IMR-90 (cell line): ENCODE measurements at regions not wholly inside any gene's neighbourhood (a gene's known extent, or its start where the extent isn't known, plus 50 kb on each side); places are given as distances from the start of the nearest gene placed in this dataset.

ENCODE experiments used
- ATAC-seq: fragments of 200-7000 bp; cut with Tn5 transposase; 2 replicates; pipeline ENCODE4 v1.9.1; 2020; ENCODE audit warnings: low read depth, mild to moderate bottlenecking, moderate library complexity
- BruUV-seq: library from RNA; stranded (reverse); fragments of 400-500 nt; replicated peaks from 2 replicates; lab custom pipeline; 2021; lab: Mats Ljungman, UMichigan
- CTCF ChIA-PET: fragments of 300-600 bp; formaldehyde crosslinking; extraction: SDS; loops from one replicate; lab custom pipeline; 2021; ENCODE audit warnings: antibody characterized with exemption; lab: Yijun Ruan, JAX
- POLR2A ChIA-PET: fragments of 300-600 bp; sonication (Branson Sonifier 250); formaldehyde crosslinking; loops from one replicate; lab custom pipeline; 2022; ENCODE audit warnings: antibody characterized with exemption; ENCODE audit not compliant: unreplicated experiment; lab: Charles Lee
- DNase-seq: peaks from one replicate; pipeline ENCODE4 v3.0.0; 2013
- H2AFZ ChIP-seq: replicated peaks from 2 replicates; pipeline ENCODE3; 2013; ENCODE audit warnings: low read length, mild to moderate bottlenecking; ENCODE audit not compliant: poor library complexity
- H2AK5ac ChIP-seq: 2 replicates; pipeline ENCODE4 v1.6.1; 2013; ENCODE audit warnings: low read depth, low read length, inconsistent platforms
- H2AK9ac ChIP-seq: replicated peaks from 2 replicates; pipeline ENCODE3; 2013; ENCODE audit warnings: mild to moderate bottlenecking, low read depth, low read length, moderate library complexity; ENCODE audit not compliant: poor library complexity
- H2BK120ac ChIP-seq: 2 replicates; pipeline ENCODE4 v1.6.1; 2013; ENCODE audit warnings: low read depth, low read length, inconsistent platforms
- H2BK15ac ChIP-seq: 3 replicates; pipeline ENCODE4 v1.6.1; 2013; ENCODE audit warnings: low read depth, low read length, inconsistent platforms
- H2BK20ac ChIP-seq: 2 replicates; pipeline ENCODE4 v1.6.1; 2013; ENCODE audit warnings: low read depth, mild to moderate bottlenecking, inconsistent platforms, low read length, moderate library complexity
- H2BK5ac ChIP-seq: 2 replicates; pipeline ENCODE4 v1.6.1; 2013; ENCODE audit warnings: mild to moderate bottlenecking, low read depth, low read length, inconsistent platforms; ENCODE audit not compliant: poor library complexity, severe bottlenecking
- H3K14ac ChIP-seq: replicated peaks from 2 replicates; pipeline ENCODE4 v1.6.1; 2013; ENCODE audit warnings: low read depth, low read length, inconsistent platforms
- H3K18ac ChIP-seq: 2 replicates; pipeline ENCODE4 v1.6.1; 2013; ENCODE audit warnings: low read depth, low read length, control low read depth
- H3K23ac ChIP-seq: 2 replicates; pipeline ENCODE4 v1.6.1; 2013; ENCODE audit warnings: low read depth, low read length, inconsistent platforms
- H3K27ac ChIP-seq: 2 replicates; pipeline ENCODE4 v1.5.1; 2013; ENCODE audit warnings: mild to moderate bottlenecking, control low read depth, low read length; ENCODE audit not compliant: insufficient read depth
- H3K27me3 ChIP-seq: 2 replicates; pipeline ENCODE4 v1.6.1; 2013; ENCODE audit warnings: low read length; ENCODE audit not compliant: control insufficient read depth, insufficient read depth
- H3K36me3 ChIP-seq: 2 replicates; pipeline ENCODE4 v1.6.1; 2013; ENCODE audit warnings: low read length, mixed read lengths; ENCODE audit not compliant: control insufficient read depth, insufficient read depth
- H3K4ac ChIP-seq: 2 replicates; pipeline ENCODE4 v1.6.1; 2013; ENCODE audit warnings: low read depth, low read length, inconsistent platforms
- H3K4me1 ChIP-seq: 2 replicates; pipeline ENCODE4 v1.6.1; 2013; ENCODE audit warnings: low read length, mixed read lengths; ENCODE audit not compliant: control insufficient read depth, insufficient read depth
- H3K4me2 ChIP-seq: 2 replicates; pipeline ENCODE4 v1.6.1; 2013; ENCODE audit warnings: low read depth, mild to moderate bottlenecking, control low read depth, low read length, moderate library complexity
- H3K4me3 ChIP-seq: 2 replicates; pipeline ENCODE4 v1.5.1; 2013; ENCODE audit warnings: low read depth, mild to moderate bottlenecking, control low read depth, low read length, moderate library complexity; ENCODE audit not compliant: insufficient read depth
- H3K56ac ChIP-seq: 2 replicates; pipeline ENCODE4 v1.6.1; 2013; ENCODE audit warnings: low read length, inconsistent platforms; ENCODE audit not compliant: insufficient read depth; ENCODE audit errors: extremely low read depth
- H3K79me1 ChIP-seq, 2 experiments: 2 replicates each; pipeline ENCODE4 v1.6.1; 2013; ENCODE audit warnings: low read length in 2 of 2, inconsistent platforms in 1 of 2, low read depth in 1 of 2
- H3K9ac ChIP-seq: 2 replicates; pipeline ENCODE4 v1.6.1; 2013; ENCODE audit warnings: low read depth, low read length, control low read depth
- H3K9me1 ChIP-seq: 2 replicates; pipeline ENCODE4 v1.6.1; 2013; ENCODE audit warnings: low read length, inconsistent platforms; ENCODE audit not compliant: insufficient read depth
- H3K9me3 ChIP-seq: 2 replicates; pipeline ENCODE4 v1.6.1; 2013; ENCODE audit warnings: low read length; ENCODE audit not compliant: control insufficient read depth, insufficient read depth
- H4K20me1 ChIP-seq: 2 replicates; pipeline ENCODE4 v1.6.1; 2013; ENCODE audit warnings: low read length, inconsistent platforms; ENCODE audit not compliant: insufficient read depth
- H4K5ac ChIP-seq: 2 replicates; pipeline ENCODE4 v1.6.1; 2013; ENCODE audit warnings: mild to moderate bottlenecking, low read depth, low read length, control low read depth
- H4K8ac ChIP-seq, 2 experiments: 2 replicates each; pipeline ENCODE4 v1.6.1; 2013; ENCODE audit warnings: low read depth in 2 of 2, low read length in 2 of 2, control low read depth in 1 of 2, inconsistent platforms in 1 of 2
- H4K91ac ChIP-seq: 2 replicates; pipeline ENCODE4 v1.6.1; 2013; ENCODE audit warnings: low read depth, low read length, inconsistent platforms; ENCODE audit not compliant: insufficient read depth
- BHLHE40 ChIP-seq: fragments of 150-350 bp; IDR thresholded peaks from 2 replicates; pipeline ENCODE4 v1.6.1; 2016; ENCODE audit warnings: mild to moderate bottlenecking, low read depth, low read length
- CEBPB ChIP-seq: IDR thresholded peaks from 2 replicates; pipeline ENCODE4 v1.6.1; 2012; ENCODE audit warnings: low read depth, low read length, improper control_type of control experiment
- CHD1 ChIP-seq: IDR thresholded peaks from 2 replicates; pipeline ENCODE4 v1.6.1; 2012; ENCODE audit warnings: low read depth, low read length, improper control_type of control experiment
- FOS ChIP-seq: fragments of 150-350 bp; IDR thresholded peaks from 2 replicates; pipeline ENCODE4 v1.6.1; 2016; ENCODE audit warnings: low read depth, low read length
- MAFK ChIP-seq: IDR thresholded peaks from 2 replicates; pipeline ENCODE4 v1.6.1; 2012; ENCODE audit warnings: low read depth, low read length, improper control_type of control experiment
- MAZ ChIP-seq: IDR thresholded peaks from 2 replicates; pipeline ENCODE4 v1.6.1; 2012; ENCODE audit warnings: low read depth, mild to moderate bottlenecking, low read length, improper control_type of control experiment, moderate library complexity, borderline replicate concordance
- MXI1 ChIP-seq: IDR thresholded peaks from 2 replicates; pipeline ENCODE4 v1.6.1; 2012; ENCODE audit warnings: low read depth, mild to moderate bottlenecking, low read length, moderate library complexity, borderline replicate concordance
- NFE2L2 ChIP-seq: fragments of 150-350 bp; IDR thresholded peaks from 2 replicates; pipeline ENCODE4 v1.6.1; 2016; ENCODE audit warnings: low read depth, mild to moderate bottlenecking, low read length
- POLR2A ChIP-seq: IDR thresholded peaks from 2 replicates; pipeline ENCODE4 v1.6.1; 2012; ENCODE audit warnings: mild to moderate bottlenecking, low read depth, low read length
- RAD21 ChIP-seq: IDR thresholded peaks from 2 replicates; pipeline ENCODE4 v1.6.1; 2012; ENCODE audit warnings: low read length, improper control_type of control experiment
- RCOR1 ChIP-seq: IDR thresholded peaks from 2 replicates; pipeline ENCODE4 v1.6.1; 2012; ENCODE audit warnings: mild to moderate bottlenecking, low read length, improper control_type of control experiment; ENCODE audit not compliant: insufficient replicate concordance
- RFX5 ChIP-seq: IDR thresholded peaks from 2 replicates; pipeline ENCODE4 v1.8.0; 2012; ENCODE audit warnings: low read depth, mild to moderate bottlenecking, low read length, moderate library complexity
- SMC3 ChIP-seq: fragments of 150-350 bp; IDR thresholded peaks from 2 replicates; pipeline ENCODE4 v1.6.1; 2016; ENCODE audit warnings: low read depth, mild to moderate bottlenecking, antibody characterized with exemption, low read length, moderate library complexity
- WGBS, 2 experiments: methylation state at CpG; one replicate each; pipeline versions ENCODE4 v1.1.5 to v1.1.7; 2013; ENCODE audit warnings: missing lambda C conversion rate in 2 of 2; ENCODE audit not compliant: insufficient read length in 1 of 2; ENCODE audit errors: extremely low coverage in 2 of 2; 5-methylcytosine and 5-hydroxymethylcytosine counted together
- dilution Hi-C: fragments of 300-500 bp; cut with HindIII; formaldehyde crosslinking; loops from one replicate; pipeline ENCODE4 v1.14.3; 2018; ENCODE audit warnings: low sequenced_read_pairs; ENCODE audit not compliant: unreplicated experiment
- in situ Hi-C: fragments of 300-500 bp; cut with MboI; formaldehyde crosslinking; loops from 3 replicates; pipeline ENCODE4 v1.14.3; 2019; ENCODE audit warnings: low sequenced_read_pairs, inconsistent platforms, mixed read lengths
- intact Hi-C: fragments of 100-400 bp; cut with micrococcal nuclease; formaldehyde crosslinking; loops from 2 replicates; pipeline ENCODE4 v1.10.0; 2022
- TF ChIP-seq, protein P1 (sequence below): conservative IDR thresholded peaks from 2 replicates; pipeline ENCODE4 v1.5.1; 2012; ENCODE audit warnings: mild to moderate bottlenecking, low read depth, low read length, improper control_type of control experiment
- TF ChIP-seq, protein P2 (sequence below): fragments of 150-350 bp; IDR thresholded peaks from 2 replicates; pipeline ENCODE4 v1.6.1; 2016; ENCODE audit warnings: low read depth, mild to moderate bottlenecking, low read length, moderate library complexity, borderline replicate concordance
- TF ChIP-seq, protein P3 (sequence below): fragments of 150-350 bp; IDR thresholded peaks from 2 replicates; pipeline ENCODE4 v1.6.1; 2017; ENCODE audit warnings: mild to moderate bottlenecking, antibody characterized with exemption, low read length, low read depth

DNA sequence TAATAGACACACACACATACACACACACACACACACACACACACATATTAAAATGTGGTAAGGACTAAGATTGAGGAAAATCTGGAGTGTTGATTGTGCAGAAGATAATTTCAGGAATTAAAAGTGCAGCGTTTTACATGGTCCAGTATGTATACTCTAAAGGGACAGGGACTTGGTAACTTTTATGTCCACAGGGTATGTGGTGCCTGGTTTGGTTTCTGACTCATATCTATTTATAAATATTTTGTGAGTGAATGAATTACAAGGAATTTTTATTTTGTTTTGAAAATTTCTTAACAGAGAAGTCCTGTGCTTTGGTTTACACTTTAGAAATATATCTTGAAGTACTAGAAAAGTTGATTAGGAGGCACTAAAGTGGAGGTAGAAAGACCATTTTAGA, 287.7 kb upstream of the NXPH2 start:
- Histone ChIP-seq H3K27me3 (no peaks in the 10 kb centered on the region), H2AFZ (no peak overlapping the region), H4K8ac (no peak overlapping the region), H3K27ac (no peak overlapping the region), H3K9ac (no peak overlapping the region), H3K18ac (no peak overlapping the region), H3K56ac (no peak overlapping the region), H3K4me2 (no peak overlapping the region), H3K9me3 (0 out of 2 replicates have a peak, but pooled peaks cover under 1% of the 10 kb centered on the region), H3K14ac (no peak overlapping the region), H3K79me1 (no peaks in the 10 kb centered on the region), H4K91ac (no peak overlapping the region), H3K23ac (no peak overlapping the region), H4K20me1 (no peaks in the 10 kb centered on the region), H3K36me3 (no peaks in the 10 kb centered on the region), H3K4me3 (no peak overlapping the region), H3K9me1 (no peaks in the 10 kb centered on the region), H3K4ac (no peak overlapping the region), H4K5ac (no peak overlapping the region), H2BK15ac (no peak overlapping the region), H2AK5ac (no peak overlapping the region), H3K4me1 (no peaks in the 10 kb centered on the region), H2BK5ac (no peak overlapping the region), H2AK9ac (no peak overlapping the region), H2BK120ac (no peak overlapping the region), H2BK20ac (no peak overlapping the region)
- BruUV-seq, result no TSS peak
- ATAC-seq, result no peak
- WGBS, 2 experiments, result no CpG with 5 or more reads among the region's 1 CpG
- intact Hi-C loops, result no loop called here
- CTCF ChIA-PET, result no interaction called here
- TF ChIP-seq, protein P1, sequence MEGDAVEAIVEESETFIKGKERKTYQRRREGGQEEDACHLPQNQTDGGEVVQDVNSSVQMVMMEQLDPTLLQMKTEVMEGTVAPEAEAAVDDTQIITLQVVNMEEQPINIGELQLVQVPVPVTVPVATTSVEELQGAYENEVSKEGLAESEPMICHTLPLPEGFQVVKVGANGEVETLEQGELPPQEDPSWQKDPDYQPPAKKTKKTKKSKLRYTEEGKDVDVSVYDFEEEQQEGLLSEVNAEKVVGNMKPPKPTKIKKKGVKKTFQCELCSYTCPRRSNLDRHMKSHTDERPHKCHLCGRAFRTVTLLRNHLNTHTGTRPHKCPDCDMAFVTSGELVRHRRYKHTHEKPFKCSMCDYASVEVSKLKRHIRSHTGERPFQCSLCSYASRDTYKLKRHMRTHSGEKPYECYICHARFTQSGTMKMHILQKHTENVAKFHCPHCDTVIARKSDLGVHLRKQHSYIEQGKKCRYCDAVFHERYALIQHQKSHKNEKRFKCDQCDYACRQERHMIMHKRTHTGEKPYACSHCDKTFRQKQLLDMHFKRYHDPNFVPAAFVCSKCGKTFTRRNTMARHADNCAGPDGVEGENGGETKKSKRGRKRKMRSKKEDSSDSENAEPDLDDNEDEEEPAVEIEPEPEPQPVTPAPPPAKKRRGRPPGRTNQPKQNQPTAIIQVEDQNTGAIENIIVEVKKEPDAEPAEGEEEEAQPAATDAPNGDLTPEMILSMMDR, result no peak
- no peak for TF ChIP-seq CHD1
- no peak for TF ChIP-seq SMC3
- TF ChIP-seq CEBPB, result no peak
- TF ChIP-seq MXI1, result no peak
- TF ChIP-seq, protein P2, sequence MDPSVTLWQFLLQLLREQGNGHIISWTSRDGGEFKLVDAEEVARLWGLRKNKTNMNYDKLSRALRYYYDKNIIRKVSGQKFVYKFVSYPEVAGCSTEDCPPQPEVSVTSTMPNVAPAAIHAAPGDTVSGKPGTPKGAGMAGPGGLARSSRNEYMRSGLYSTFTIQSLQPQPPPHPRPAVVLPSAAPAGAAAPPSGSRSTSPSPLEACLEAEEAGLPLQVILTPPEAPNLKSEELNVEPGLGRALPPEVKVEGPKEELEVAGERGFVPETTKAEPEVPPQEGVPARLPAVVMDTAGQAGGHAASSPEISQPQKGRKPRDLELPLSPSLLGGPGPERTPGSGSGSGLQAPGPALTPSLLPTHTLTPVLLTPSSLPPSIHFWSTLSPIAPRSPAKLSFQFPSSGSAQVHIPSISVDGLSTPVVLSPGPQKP, result no peak
- no peak for TF ChIP-seq RAD21
- TF ChIP-seq MAFK, result no peak
- TF ChIP-seq POLR2A, result no peak
- TF ChIP-seq, protein P3, sequence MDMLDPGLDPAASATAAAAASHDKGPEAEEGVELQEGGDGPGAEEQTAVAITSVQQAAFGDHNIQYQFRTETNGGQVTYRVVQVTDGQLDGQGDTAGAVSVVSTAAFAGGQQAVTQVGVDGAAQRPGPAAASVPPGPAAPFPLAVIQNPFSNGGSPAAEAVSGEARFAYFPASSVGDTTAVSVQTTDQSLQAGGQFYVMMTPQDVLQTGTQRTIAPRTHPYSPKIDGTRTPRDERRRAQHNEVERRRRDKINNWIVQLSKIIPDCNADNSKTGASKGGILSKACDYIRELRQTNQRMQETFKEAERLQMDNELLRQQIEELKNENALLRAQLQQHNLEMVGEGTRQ, result no peak
- TF ChIP-seq FOS, result no peak
- no peak for TF ChIP-seq RFX5
- no peak for TF ChIP-seq RCOR1
- no peak for TF ChIP-seq NFE2L2
- no peak for TF ChIP-seq MAZ
- TF ChIP-seq BHLHE40, result no peak
- in situ Hi-C loops, result no loop called here
- dilution Hi-C loops, result no loop called here
- DNase-seq, result no peak
- POLR2A ChIA-PET, result no interaction called here
